ENCODE measurements at regions not wholly inside any gene's neighbourhood (a gene's known extent, or its start where the extent isn't known, plus 50 kb on each side); places are given as distances from the start of the nearest gene placed in this dataset.
A peak's percentile ranks its signal among the peaks of the same experiment; 100 is the strongest.

DNA sequence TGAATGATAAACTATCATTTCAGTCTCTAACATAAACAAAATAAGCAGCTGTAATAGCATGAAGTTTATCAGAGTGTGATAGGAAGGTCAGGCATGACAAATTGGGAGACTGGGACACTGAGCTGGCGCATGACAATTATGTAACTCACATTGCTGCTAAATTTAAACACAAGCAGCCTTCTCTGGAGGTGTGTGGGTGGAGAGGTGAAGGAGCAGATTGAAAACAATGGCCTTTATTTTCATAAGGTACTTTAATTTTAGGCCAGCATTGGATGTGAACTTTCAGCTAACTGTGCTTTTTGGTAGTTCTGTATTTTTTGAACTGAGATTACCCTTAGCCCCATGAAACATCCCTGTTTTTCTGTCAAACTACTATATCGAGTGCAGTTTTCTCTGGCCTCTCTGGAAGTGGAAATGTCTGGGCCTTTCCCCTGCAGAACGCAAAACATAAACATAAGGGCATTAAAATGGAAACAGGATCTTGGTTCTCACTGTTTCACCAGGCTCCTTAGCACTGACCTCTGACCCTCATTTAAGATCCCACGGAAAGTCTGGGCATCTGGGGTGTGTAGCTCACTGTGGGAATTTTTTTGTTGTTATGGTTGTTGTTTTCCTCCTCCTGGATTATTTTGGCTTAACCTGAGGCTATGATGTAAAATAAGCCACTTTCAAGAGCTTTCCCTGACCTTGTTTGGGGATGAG lies 160.1 kb upstream of the DPH6 start:
- H3K4me3 ChIP-seq (ENCODE audit: low read depth, low read length) = no peak overlapping the region
- TF ChIP-seq, protein P1, sequence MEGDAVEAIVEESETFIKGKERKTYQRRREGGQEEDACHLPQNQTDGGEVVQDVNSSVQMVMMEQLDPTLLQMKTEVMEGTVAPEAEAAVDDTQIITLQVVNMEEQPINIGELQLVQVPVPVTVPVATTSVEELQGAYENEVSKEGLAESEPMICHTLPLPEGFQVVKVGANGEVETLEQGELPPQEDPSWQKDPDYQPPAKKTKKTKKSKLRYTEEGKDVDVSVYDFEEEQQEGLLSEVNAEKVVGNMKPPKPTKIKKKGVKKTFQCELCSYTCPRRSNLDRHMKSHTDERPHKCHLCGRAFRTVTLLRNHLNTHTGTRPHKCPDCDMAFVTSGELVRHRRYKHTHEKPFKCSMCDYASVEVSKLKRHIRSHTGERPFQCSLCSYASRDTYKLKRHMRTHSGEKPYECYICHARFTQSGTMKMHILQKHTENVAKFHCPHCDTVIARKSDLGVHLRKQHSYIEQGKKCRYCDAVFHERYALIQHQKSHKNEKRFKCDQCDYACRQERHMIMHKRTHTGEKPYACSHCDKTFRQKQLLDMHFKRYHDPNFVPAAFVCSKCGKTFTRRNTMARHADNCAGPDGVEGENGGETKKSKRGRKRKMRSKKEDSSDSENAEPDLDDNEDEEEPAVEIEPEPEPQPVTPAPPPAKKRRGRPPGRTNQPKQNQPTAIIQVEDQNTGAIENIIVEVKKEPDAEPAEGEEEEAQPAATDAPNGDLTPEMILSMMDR (IDR thresholded peaks at IDR 0.05; ENCODE audit: insufficient read depth, low read depth, low read length) = no peak
- peak; percentile 91 for DNase-seq (ENCODE audit: low read depth)

DNA sequence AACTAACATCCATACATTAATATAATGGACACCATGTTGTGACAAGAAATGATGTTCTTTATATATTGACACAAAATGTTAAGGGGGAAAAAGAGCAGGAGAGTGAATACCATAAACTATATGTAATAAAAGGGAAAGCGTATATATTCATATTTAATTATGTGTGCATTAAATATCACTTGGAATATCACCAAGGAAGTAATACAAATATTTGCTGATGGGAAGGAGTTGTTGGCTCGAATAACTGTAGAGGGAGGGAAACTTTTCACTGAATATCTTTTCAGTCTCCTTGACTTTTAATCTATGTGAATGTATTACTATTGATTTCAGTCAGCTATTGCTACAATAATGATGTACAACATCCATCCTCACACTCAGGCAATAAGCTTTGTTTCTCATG lies 167.0 kb upstream of the DPH6 start:
- H3K4me3 ChIP-seq (ENCODE audit: low read depth, low read length) = no peak overlapping the region
- no peak for DNase-seq (ENCODE audit: low read depth)
- TF ChIP-seq, protein P1 (IDR thresholded peaks at IDR 0.05; ENCODE audit: insufficient read depth, low read depth, low read length) = no peak

DNA sequence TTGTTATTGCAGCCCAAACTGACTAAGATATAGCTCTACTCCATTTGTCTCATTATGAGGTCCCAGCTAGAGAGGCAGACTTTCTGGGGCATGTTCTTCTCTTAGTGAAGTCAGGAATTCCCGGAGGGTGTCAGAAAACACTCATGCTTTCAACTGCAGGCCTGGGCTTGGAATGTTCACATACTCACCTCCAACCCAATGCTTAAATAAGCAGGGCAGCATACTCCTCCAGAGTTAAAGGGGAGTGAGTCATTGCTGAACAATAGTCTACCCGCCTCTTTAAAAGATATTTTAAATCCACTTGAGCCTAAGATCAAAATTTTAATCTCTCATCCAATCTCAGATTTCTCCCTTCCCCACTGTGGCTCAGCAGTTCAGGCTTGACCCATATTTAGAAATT lies 167.8 kb upstream of the DPH6 start:
- TF ChIP-seq, protein P1 (IDR thresholded peaks at IDR 0.05; ENCODE audit: insufficient read depth, low read depth, low read length) = no peak
- no peak overlapping the region for H3K4me3 ChIP-seq (ENCODE audit: low read depth, low read length)
- peak; percentile 27 for DNase-seq (ENCODE audit: low read depth)

DNA sequence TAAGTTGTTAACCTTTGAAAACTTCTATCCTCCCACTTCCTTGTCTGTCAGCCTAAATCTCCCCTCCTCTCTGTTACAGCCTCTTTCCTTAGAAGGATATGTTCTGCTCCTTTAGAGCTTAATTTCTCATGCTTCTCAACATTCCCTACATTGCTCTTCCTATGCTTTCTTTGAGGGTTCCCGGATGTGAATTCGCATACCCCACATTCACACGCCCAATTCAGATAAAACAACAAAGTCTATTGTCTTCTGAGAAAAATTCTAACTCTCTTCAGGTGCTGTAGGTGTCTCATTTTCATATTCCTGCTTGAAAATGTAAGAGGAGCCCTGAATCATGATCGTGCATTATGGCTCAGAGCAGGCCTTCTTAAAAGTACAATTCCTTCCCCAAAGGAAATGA lies 171.8 kb upstream of the DPH6 start:
- DNase-seq (ENCODE audit: low read depth) = no peak
- TF ChIP-seq, protein P1 (IDR thresholded peaks at IDR 0.05; ENCODE audit: insufficient read depth, low read depth, low read length) = no peak
- no peak overlapping the region for H3K4me3 ChIP-seq (ENCODE audit: low read depth, low read length)

DNA sequence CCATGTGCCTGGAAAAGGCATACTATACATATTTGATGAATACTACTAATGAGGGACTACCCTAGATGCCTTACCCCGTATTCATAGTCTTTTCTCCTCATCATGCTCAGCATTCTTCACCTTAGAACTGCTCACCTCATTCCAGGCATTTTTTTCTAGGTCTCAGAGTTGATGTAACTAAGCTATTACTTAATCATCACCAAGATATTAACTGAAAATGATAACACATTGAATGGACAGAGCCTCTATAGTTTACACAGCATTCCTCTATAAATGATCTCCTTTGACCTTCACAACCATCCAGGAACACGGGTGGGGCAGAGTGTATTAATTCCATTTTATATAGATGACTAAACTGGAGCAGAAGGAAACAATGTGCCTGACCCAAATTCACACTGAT lies 174.1 kb upstream of the DPH6 start:
- DNase-seq (ENCODE audit: low read depth) = no peak
- TF ChIP-seq, protein P1 (IDR thresholded peaks at IDR 0.05; ENCODE audit: insufficient read depth, low read depth, low read length) = no peak
- H3K4me3 ChIP-seq (ENCODE audit: low read depth, low read length) = no peak overlapping the region

DNA sequence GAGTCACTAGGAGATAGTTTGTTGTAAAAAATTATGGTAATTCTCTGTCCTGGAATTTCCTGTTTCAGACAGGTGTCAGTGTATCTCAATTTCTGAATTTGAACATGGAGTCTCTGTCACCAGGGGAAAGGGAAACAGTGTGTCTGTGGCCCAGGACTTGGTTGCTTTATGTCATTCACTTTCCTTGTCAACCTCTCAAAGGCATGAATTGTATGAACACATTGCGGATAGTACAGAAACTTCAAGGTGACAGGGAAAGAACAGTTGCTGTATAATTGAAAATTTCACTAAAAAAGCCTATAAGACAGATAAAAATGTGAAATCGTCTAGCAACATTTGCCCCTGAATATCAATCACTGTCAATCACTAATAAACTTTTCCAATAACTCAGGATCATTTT lies 175.0 kb upstream of the DPH6 start:
- H3K4me3 ChIP-seq (ENCODE audit: low read depth, low read length) = no peak overlapping the region
- TF ChIP-seq, protein P1 (IDR thresholded peaks at IDR 0.05; ENCODE audit: insufficient read depth, low read depth, low read length) = no peak
- DNase-seq (ENCODE audit: low read depth) = no peak

DNA sequence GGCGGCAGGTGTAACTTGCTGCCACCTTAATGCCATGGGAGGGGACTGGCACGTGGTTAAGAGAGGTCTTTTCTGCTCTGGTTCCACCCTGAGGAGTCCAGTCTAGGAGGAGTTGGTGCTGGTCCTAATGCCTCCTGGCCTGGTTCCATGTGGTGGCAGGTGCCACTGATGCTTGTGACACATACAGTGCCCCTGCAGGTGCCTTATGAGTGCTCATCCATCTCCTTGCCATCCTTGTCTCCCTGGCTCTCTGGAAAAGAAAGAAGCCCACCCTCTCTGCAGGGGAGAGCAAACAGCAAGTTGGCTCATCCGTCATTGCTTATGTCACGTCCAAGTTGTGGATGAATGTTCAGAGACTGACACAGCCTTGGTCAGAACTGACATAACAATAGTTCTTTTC lies 175.8 kb upstream of the DPH6 start:
- DNase-seq (ENCODE audit: low read depth) = no peak
- H3K4me3 ChIP-seq (ENCODE audit: low read depth, low read length) = no peak overlapping the region
- TF ChIP-seq, protein P1 (IDR thresholded peaks at IDR 0.05; ENCODE audit: insufficient read depth, low read depth, low read length) = no peak

Data from fibroblast of villous mesenchyme (primary cell).